NOMO-1 treated with DMSO at 0.1 percent for 48 hours (cell line): ENCODE measurements at regions not wholly inside any gene's neighbourhood (a gene's known extent, or its start where the extent isn't known, plus 50 kb on each side); places are given as distances from the start of the nearest gene placed in this dataset.

ENCODE experiments used
- DNase-seq: peaks from one replicate; lab custom pipeline; 2025; ENCODE audit not compliant: unreplicated experiment; lab: John Stamatoyannopoulos, UW

- no peak for DNase-seq
These were observed 225.1 kb upstream of the MANEA start for GRCh38 chr6:95352064-95352795.

DNA sequence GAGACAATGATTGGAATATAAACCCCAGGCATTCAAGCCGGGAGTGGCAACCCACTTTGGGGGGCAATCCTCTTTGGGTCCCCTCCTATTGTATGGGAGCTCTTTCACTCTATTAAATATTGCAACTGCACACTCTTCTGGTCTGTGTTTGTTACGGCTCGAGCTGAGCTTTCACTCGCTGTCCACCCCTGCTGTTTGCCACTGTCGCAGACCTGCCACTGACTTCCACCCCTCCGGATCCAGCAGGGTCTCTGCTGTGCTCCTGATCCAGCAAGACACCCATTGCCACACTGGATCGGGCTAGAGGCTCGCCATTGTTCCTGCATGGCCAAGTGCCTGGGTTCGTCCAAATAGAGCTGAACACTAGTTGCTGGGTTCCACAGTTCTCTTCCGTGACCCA lies 222.8 kb upstream of the MANEA start:
- DNase-seq = no peak

- DNase-seq = no peak
These were observed 219.8 kb upstream of the MANEA start for GRCh38 chr6:95357380-95358020.

DNA sequence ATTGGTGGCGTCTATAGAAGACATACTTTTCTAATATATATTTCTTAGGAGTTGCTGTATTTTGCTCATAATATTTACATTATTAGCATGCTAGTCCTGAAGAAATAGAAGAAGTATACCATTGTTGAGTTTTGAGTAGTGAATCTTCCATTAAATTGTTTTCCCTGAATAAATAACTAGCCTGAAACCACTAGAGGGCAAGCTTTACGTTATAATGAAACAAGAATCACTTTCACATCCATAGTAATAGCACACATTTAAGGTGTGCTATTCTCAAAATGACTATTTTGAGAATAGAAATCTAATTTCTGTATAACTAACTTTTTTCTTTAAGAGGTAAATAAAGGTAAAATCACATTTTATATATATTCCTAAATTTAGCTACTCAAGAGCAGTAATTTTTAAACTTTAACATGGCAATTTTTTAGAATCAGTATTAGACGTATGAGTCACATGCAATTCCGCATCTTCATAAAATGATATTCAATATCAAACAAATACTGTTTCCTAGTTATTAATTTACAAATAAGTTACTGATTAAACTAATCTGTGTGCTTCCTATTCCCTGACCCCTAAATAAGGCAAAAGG lies 213.2 kb upstream of the MANEA start:
- peak; percentile 35 for DNase-seq

DNA sequence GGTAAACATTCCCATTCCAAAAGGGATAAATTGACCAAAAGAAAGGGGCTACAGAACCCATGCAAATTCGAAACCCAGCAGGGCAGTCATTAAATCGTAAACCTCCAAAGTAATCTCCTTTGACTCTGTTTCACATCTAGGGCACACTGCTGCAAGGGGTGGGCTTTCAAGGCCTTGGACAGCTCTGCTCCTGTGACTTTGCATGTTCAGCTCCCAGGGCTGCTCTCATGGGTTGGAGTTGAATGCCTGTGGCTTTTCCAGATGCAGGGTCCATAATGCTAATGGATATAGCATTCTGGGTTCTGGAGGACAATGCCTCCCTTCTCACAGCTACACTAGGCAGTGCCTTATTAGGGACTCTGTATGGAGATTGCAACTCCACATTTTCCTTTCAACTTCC lies 211.9 kb upstream of the MANEA start:
- no peak for DNase-seq

GRCh38 chr6:95366414-95366813 lies 210.9 kb upstream of the MANEA start:
- DNase-seq = no peak

GRCh38 chr6:95383878-95384277 lies 193.5 kb upstream of the MANEA start:
- DNase-seq = no peak

GRCh38 chr6:95384988-95385387 lies 192.3 kb upstream of the MANEA start:
- DNase-seq = no peak

GRCh38 chr6:95387845-95388244 lies 189.5 kb upstream of the MANEA start:
- DNase-seq = no peak

DNA sequence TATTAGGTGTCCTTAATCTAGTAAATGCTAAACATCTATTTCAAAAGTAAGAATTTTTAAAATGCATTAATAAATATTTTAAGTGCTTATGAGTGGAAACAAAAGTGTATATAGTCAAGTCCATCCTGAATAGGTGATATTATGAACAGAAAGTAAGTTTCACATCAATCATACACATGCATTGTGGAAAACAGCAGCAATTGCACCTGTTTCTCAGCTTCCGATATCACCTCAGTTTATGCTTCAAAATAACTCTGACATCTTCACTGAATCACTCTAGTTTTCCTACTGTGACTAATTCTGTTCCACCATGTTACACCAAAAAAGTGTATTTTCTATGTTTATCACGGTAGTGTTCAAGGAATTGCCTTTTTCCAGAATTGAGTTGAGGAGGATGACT lies 172.6 kb upstream of the MANEA start:
- DNase-seq = no peak

DNA sequence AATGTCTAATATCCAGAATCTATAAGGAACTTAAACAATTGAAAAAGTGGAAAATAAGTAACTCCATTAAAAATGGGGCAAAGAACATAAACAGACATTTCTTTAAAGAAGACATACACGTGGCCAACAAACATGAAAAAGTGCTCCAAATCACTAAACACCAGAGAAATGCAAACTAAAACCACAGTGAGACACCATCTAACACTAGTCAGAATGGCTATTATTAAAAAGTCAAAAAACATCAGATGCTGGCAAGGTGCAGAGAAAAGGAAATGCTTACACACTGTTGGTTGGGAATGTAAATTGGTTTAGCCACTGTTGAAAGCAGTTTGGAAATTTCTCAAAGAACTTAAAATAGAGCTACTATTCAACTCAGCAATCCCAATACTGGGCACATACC lies 169.2 kb upstream of the MANEA start:
- DNase-seq = no peak

DNA sequence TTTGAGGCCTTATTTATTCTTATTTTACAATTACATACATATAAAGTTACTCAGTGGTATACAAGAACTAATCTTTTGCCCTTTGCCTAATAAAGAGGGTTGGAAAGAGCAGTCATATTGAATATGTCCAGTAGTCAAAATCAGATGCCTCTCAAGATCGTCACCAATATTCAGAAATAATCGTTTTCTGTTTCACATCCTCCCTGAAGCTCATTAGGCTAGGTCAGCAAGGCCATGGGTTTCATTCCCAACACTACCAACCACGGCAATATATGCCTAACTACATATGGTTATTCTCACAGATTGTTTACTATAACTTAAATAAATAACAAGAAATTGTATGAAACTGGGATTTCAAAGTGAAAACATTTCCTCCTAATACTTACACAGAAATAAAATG lies 167.2 kb upstream of the MANEA start:
- no peak for DNase-seq

- no peak for DNase-seq
These were observed 163.5 kb upstream of the MANEA start for GRCh38 chr6:95413789-95414188.

DNA sequence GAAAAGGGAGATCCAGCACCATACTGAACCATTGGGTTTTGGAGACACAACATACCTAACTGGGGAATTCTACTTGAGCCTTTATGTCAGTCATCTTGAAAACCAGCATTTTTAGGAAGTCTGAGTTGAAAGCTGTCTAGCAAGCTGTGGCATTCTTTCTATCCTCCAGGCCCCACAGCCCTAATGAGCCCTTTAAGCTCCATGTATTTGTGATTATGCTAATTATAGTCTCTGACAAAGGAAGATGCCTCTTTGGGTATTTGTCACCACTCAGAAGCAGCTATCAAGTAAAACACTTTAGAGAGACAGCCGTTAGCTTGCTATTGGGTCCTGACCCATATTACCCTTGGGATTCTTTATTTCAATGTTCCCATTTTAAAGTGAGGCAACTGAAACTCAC lies 159.5 kb upstream of the MANEA start:
- no peak for DNase-seq

DNA sequence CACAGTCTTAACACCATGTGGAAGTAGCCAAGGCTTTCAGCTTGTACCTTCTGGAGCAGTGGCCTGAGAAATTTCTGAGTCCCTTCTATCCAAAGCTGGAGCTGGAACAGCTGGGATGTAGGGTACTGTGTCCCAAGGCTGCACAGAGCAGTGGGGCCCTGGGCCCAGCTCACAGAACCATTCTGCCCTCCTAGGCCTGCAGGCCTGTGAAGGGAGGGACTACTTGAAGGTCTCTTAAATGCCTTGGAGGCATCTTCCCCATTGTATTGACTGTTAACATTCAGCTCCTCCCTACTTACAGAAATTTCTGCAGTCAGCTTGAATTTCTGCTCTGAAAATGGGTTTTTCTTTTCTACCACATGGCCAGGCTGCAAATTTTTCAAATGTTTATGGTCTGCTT lies 156.5 kb upstream of the MANEA start:
- no peak for DNase-seq

- DNase-seq = no peak
These were observed 154.0 kb upstream of the MANEA start for GRCh38 chr6:95423331-95423730.

DNA sequence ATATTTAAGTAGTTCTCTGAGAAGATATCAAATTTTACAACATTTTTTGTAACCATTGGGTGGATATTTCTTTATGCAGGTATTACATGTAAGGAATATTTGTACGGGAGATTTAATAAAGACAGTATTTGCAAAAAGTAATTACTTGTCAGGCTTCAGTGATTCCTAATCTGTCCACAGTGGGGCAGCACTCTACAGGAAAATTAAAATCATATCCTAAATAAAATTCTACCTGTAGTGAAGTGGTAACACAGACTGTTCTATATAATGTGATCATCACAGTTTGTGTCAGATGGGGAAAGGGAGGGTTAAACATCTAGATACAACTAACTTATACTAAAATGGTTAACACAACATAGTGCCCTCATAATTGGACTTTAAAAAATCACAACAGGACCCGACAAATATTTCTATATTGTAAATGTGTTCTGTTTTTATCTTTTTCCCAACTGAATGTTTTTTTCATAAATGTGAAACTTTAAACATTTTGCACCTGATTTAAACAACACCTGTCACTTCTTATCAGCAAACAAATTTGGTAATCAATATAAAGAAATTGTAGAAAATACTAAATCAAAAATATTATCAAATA lies 145.6 kb upstream of the MANEA start:
- DNase-seq = peak; percentile 23

- DNase-seq = no peak
These were observed 137.6 kb upstream of the MANEA start for GRCh38 chr6:95439741-95440140.

GRCh38 chr6:95448208-95448607 lies 129.1 kb upstream of the MANEA start:
- DNase-seq = no peak

- DNase-seq = no peak
These were observed 107.8 kb upstream of the MANEA start for GRCh38 chr6:95469511-95469910.

DNA sequence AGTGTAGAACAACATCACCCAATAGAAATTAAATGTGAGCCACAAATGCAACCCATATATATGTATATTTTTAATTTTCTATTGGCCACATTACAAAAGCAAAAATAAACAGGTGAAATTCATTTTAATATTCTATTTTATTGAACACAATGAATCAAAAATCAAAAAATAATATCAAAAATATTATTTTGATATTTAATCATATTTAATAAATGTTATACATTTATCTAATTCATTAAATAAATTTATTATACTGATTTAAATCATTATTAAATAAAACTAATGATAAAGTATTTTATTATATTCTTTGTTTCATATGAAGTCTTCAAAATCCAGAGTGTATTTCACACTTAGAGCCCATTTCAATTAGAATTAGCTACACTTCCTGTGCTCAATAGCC lies 98.4 kb upstream of the MANEA start:
- no peak for DNase-seq

GRCh38 chr6:95487817-95488216 lies 89.5 kb upstream of the MANEA start:
- no peak for DNase-seq
